Fibroblast of pulmonary artery (primary cell): ENCODE measurements at regions not wholly inside any gene's neighbourhood (a gene's known extent, or its start where the extent isn't known, plus 50 kb on each side); places are given as distances from the start of the nearest gene placed in this dataset.

Experiments used
- DNase-seq: peaks from one replicate; pipeline ENCODE4 v3.0.0-alpha.2; 2010; ENCODE audit warnings: low read depth
- H3K4me3 ChIP-seq: replicated peaks from 2 replicates; pipeline ENCODE4 v1.5.1; 2011; ENCODE audit warnings: low read depth, mild to moderate bottlenecking, control low read depth, low read length, moderate library complexity
- TF ChIP-seq, protein P1 (sequence below): IDR thresholded peaks from 2 replicates; pipeline ENCODE4 v1.5.1; 2011; ENCODE audit warnings: mild to moderate bottlenecking, control low read depth, low read length, inconsistent platforms; ENCODE audit errors: missing control alignments

DNA sequence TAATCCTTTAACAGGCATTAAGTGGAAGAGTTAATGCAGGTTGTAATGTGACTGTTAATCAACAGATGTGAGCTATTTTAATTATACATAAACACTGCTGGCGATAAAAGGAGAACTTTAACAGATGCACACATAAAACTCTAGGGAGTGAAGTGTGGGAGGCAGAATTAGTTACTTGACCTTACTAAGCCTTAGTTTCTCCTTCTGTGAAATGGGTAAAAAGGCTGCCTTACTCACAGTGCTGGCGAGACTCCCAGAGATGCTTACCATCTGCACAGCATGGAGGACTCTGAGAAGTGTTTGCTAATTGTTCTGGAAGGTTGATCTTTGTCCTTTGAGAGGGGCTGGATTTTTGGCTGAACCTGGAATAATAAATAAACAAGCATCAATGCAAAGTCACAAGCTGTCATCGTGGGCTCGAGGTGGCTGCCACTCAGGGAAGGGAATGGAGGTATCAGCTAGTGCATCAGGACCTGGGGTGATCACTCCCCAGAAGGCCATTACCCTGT is 58.6 kb upstream of the MPEG1 start:
- no peak for DNase-seq
- TF ChIP-seq, protein P1, sequence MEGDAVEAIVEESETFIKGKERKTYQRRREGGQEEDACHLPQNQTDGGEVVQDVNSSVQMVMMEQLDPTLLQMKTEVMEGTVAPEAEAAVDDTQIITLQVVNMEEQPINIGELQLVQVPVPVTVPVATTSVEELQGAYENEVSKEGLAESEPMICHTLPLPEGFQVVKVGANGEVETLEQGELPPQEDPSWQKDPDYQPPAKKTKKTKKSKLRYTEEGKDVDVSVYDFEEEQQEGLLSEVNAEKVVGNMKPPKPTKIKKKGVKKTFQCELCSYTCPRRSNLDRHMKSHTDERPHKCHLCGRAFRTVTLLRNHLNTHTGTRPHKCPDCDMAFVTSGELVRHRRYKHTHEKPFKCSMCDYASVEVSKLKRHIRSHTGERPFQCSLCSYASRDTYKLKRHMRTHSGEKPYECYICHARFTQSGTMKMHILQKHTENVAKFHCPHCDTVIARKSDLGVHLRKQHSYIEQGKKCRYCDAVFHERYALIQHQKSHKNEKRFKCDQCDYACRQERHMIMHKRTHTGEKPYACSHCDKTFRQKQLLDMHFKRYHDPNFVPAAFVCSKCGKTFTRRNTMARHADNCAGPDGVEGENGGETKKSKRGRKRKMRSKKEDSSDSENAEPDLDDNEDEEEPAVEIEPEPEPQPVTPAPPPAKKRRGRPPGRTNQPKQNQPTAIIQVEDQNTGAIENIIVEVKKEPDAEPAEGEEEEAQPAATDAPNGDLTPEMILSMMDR, result no peak
- no peak overlapping the region for H3K4me3 ChIP-seq

- TF ChIP-seq, protein P1, result no peak
- no peak overlapping the region for H3K4me3 ChIP-seq
- no peak for DNase-seq
Measured at GRCh38 chr11:59267736-59268475, 55.2 kb upstream of the MPEG1 start.

- DNase-seq, result no peak
- TF ChIP-seq, protein P1, result no peak
- no peak overlapping the region for H3K4me3 ChIP-seq
Measured at GRCh38 chr11:59267196-59267595, 54.5 kb upstream of the MPEG1 start.

DNA sequence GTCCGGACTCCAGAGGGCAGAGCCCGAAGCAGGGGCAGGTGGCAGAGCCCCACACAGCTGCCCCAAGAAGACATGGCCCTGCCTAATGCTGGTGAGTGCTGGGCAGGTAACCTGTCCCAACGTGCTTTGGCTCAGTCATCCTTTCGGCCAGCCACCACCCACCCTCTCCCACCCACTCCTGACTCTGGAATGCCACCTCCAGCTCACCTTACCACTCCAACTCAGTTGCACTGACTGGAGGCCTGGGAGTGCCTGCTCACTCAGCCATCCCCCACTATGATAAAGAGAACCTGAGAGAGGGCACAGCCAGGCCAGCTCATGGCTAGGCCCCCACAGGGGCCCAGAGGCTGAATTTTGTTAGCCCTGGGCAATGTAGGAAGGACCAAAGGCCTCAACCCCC is 53.8 kb upstream of the MPEG1 start:
- DNase-seq, result no peak
- no peak overlapping the region for H3K4me3 ChIP-seq
- TF ChIP-seq, protein P1, result no peak

DNA sequence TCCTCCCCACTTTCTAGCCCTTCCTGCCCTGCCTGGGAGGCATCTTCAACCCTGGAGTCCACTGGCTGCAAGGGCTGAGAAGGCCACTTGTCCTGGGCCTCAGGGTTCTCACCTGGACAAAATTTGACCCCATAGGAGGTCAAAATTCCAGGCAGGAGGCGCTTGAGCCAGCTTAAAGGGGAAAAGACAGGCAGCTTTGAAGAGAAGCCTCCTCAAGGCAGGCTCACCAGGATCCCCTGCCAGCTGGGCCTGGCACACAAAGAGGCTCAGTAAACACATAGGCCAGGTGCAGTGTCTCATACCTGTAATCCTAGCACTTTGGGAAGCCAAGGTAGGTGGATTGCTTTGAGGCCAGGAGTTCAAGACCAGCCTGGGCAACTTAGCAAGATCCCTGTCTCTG is 53.0 kb upstream of the MPEG1 start:
- DNase-seq, result no peak
- H3K4me3 ChIP-seq, result no peak overlapping the region
- TF ChIP-seq, protein P1, result no peak

- TF ChIP-seq, protein P1, result no peak
- no peak for DNase-seq
- no peak overlapping the region for H3K4me3 ChIP-seq
Measured at GRCh38 chr11:59264736-59265135, 52.0 kb upstream of the MPEG1 start.
